GM18858 (cell line): ENCODE measurements at regions not wholly inside any gene's neighbourhood (a gene's known extent, or its start where the extent isn't known, plus 50 kb on each side); places are given as distances from the start of the nearest gene placed in this dataset.
"Not testable (repeated sequence)": the region's sequence is repeated elsewhere in the genome, so short reads cannot be mapped to it uniquely, and the experiment has no call there.

Source experiments
- ATAC-seq: cut with Tn5 transposase; IDR thresholded peaks from one replicate; pipeline ENCODE4 v1.9.1; 2021; ENCODE audit not compliant: unreplicated experiment

- no peak for ATAC-seq
Observed at GRCh38 chr11:59008947-59009346, 69.7 kb downstream of the GLYATL1 start.

- peak; percentile 55 for ATAC-seq
Observed at GRCh38 chr11:59009661-59010060, 70.4 kb downstream of the GLYATL1 start.

GRCh38 chr11:59010708-59011107 is 71.4 kb downstream of the GLYATL1 start:
- ATAC-seq, result no peak

GRCh38 chr11:59011655-59012397 is 72.5 kb downstream of the GLYATL1 start:
- ATAC-seq, result no peak

GRCh38 chr11:59012398-59013265 is 73.3 kb downstream of the GLYATL1 start:
- ATAC-seq, result no peak

GRCh38 chr11:59025097-59025496 is 61.0 kb upstream of the GLYATL1B start:
- no peak for ATAC-seq

GRCh38 chr11:59028105-59028504 is 58.0 kb upstream of the GLYATL1B start:
- ATAC-seq, result no peak

GRCh38 chr11:59029366-59029889 is 56.7 kb upstream of the GLYATL1B start:
- ATAC-seq, result no peak

- no peak for ATAC-seq
Observed at GRCh38 chr11:59030037-59030436, 56.1 kb upstream of the GLYATL1B start.

GRCh38 chr11:59031746-59032145 is 54.4 kb upstream of the GLYATL1B start:
- not testable (repeated sequence) for ATAC-seq
